Activated CD8-positive, alpha-beta memory T cell treated with anti-CD3 and anti-CD28 coated beads for 36 hours (primary cell): ENCODE measurements at regions not wholly inside any gene's neighbourhood (a gene's known extent, or its start where the extent isn't known, plus 50 kb on each side); places are given as distances from the start of the nearest gene placed in this dataset.

Source experiments
- CTCF ChIA-PET: fragments of 350-600 bp; sonication (Branson Sonifier 250); formaldehyde crosslinking; loops from one replicate; lab custom pipeline; 2021; ENCODE audit warnings: antibody characterized with exemption; lab: Charles Lee
- POLR2A ChIA-PET: fragments of 350-600 bp; sonication (Branson Sonifier 250); formaldehyde crosslinking; loops from one replicate; lab custom pipeline; 2021; ENCODE audit warnings: antibody characterized with exemption; lab: Charles Lee

GRCh38 chr5:118042076-118042475 is 946.3 kb downstream of the DTWD2 start:
- POLR2A ChIA-PET = no interaction called here
- CTCF ChIA-PET = no interaction called here

DNA sequence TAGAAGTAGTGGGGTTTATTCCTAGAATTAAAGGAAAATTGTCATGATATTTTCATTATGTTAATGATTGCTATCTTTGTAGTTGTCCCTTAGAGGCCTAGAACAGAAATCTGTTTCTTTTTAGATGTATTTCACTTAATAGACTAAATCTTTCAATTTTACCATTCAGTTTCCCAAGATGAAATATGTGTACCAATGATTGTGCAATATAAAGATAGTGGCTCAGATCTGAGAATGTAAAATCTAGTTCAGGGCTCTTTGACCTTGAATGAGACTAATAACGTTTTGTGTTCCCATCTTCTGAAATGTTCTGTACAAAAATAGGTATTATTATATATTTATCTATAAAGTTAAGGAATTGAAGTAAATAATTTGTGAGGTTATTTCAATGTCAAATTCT is 947.9 kb downstream of the DTWD2 start:
- ChIA-PET POLR2A (no interaction called here), CTCF (no interaction called here)

DNA sequence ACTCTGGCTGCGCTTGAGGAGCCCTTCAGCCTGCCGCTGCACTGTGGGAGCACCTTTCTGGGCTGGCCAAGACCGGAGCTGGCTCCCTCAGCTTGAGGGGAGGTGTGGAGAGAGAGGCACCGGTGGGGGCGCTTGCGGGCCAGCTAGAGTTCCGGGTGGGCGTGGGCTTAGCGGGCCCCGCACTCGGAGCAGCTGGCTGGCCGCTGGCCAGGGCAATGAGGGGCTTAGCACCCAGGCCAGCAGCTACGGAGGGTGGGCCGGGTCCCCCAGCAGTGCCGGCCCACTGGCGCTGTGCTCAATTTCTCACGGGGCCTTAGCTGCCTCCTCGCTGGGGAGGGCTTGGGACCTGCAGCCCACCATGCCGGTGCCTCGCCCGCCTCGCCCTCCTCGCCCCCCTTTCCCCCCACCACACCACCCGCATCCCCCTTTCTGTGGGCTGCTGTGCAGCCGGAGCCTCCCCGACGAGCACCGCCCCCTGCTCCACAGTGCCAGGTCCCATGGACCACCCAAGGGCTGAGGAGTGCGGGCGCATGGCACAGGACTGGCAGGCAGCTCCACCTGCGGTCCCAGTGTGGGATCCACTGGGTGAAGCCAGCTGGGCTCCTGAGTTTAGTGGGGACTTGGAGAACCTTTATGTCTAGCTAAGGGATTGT is 954.5 kb downstream of the DTWD2 start:
- POLR2A ChIA-PET = no interaction called here
- CTCF ChIA-PET = no interaction called here

- POLR2A ChIA-PET = no interaction called here
- CTCF ChIA-PET = no interaction called here
These were observed 958.5 kb downstream of the DTWD2 start for GRCh38 chr5:118029807-118030206.

DNA sequence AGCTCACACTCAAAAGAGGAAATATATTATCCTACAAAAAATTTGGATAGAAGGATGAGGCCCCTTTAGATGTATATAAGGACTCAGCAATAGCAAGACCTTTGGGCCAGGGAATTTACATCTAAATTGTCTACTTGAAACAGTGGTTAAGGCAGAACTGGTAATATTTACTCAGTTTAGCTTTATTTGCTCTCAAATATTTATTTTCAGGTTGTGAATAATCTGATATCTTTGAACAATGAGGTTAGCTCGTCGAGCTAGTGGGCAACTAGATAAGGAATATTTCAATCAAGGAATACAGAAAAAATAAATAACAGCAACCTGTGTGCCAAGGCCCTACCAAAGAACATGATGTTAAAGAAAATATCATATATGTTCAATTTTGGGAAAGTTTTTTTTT is 966.3 kb downstream of the DTWD2 start:
- POLR2A ChIA-PET = no interaction called here
- CTCF ChIA-PET = no interaction called here

DNA sequence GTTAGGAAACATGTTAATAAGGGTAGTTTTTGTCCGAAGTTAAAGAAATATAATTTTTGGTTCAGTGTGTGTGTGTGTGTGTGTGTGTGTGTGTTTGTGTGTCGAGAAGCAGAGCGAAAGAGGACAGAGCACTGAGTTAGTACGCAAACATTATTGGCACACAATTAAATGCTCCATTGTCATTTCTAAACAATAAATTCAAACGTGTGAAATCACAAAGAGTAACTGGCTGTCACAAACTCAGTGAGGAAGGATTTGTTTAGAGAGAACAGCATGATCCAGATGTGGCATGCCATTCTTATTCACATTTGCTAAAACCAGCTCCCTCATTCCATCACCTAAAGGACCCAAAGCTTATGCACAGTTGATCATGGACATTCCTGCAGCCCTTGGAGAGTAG is 970.8 kb downstream of the DTWD2 start:
- POLR2A ChIA-PET = no interaction called here
- CTCF ChIA-PET = no interaction called here

DNA sequence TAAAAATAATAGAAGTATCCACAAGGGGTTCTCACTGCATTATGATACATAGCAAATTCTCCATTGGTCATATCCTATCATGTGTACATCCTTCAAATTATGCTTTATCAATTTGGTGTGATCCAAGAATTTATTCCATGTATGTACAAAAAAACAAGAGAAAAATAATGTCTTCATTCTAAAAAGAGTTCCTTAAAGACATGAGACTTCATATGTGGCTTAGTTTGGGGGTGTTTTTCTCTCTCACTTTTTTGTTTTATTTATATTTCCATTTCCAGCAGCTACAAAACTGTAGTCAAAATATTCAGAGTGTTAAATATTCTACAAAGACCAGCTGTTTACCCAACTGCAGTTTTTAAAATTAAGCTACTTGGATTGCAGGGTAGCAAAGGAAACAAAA is 972.0 kb downstream of the DTWD2 start:
- CTCF ChIA-PET = interaction anchor here (0.7 kb wide), 1 partner anchor 1729 kb away, joined by 4 read pairs; no protein-coding TSS in a partner anchor
- POLR2A ChIA-PET = no interaction called here

- ChIA-PET CTCF (no interaction called here), POLR2A (no interaction called here)
These were observed 972.8 kb downstream of the DTWD2 start for GRCh38 chr5:118015511-118015910.

DNA sequence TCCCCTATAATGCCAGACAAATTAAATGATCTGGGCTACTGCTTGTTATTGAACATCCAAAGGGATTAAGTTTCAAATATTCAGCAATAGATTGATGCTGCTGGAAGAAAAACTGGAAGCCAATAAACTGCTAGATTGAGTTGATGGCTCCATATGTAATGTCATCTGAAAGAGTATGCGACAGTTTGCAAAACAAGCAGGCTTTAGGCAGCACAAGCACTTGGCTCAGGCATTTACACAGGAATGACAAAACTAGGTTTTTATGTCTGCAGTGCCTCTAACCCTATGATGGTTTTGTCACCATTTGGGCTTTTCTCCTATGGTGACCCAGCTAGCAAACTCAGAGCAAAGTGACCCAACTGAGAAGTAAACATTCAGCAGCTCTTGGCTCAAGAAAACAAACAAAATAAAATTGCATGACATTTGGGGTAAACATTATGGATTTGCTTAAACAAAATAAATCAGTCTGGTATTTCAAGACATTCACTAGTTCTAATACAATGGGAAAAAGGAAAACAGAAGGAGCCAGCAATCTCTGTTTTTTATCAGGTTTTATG is 978.5 kb downstream of the DTWD2 start:
- CTCF ChIA-PET = no interaction called here
- POLR2A ChIA-PET = no interaction called here

- POLR2A ChIA-PET = no interaction called here
- CTCF ChIA-PET = no interaction called here
These were observed 979.6 kb downstream of the DTWD2 start for GRCh38 chr5:118008779-118009178.

GRCh38 chr5:118007262-118007661 is 981.1 kb downstream of the DTWD2 start:
- ChIA-PET POLR2A (no interaction called here), CTCF (no interaction called here)

GRCh38 chr5:118006219-118006618 is 982.1 kb downstream of the DTWD2 start:
- ChIA-PET POLR2A (no interaction called here), CTCF (no interaction called here)

GRCh38 chr5:117999939-118000549 is 988.3 kb downstream of the DTWD2 start:
- CTCF ChIA-PET = no interaction called here
- POLR2A ChIA-PET = no interaction called here

DNA sequence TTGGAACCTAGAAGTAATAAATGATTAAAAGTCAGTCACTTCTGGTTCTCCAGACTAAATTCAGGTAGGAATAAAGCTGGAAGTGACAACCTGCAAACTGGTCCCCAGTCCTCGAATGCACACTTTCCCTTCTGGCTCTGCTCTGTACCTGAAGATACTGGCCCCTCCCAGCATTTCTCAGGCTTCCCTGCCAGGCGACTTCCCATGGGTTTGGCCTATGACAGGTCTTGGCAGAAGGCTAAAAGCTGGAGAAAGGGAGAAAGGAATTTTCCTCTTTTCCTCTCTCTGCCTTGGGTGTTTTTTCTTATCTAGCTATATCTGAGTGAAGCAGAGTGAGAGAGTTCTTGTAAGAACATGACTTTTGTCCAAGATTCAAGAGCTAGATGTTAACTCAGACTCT is 1005.7 kb downstream of the DTWD2 start:
- ChIA-PET CTCF (no interaction called here), POLR2A (no interaction called here)

DNA sequence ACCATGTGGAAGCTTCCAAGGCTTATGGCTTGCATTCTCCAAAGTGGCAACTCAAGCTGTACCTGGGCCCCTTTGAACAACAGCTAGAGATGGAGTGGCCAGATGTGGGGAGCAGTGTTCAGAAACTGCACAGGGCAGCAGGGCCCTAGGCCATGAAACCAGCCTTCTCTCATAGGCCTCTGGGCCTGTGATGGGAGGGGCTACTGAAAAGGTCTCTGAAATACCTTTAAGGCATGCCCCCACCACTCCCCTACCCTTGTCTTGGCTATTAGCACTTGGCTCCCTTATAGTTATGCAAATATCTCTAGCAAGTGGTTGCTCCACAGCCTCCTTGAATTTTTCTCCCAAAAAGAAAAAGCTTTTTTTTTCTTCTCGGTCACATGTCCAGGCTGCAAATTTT is 1014.6 kb downstream of the DTWD2 start:
- ChIA-PET POLR2A (no interaction called here), CTCF (no interaction called here)

- CTCF ChIA-PET = no interaction called here
- POLR2A ChIA-PET = no interaction called here
These were observed 1032.5 kb downstream of the DTWD2 start for GRCh38 chr5:117955831-117956230.

- POLR2A ChIA-PET = no interaction called here
These were observed 1034.0 kb downstream of the DTWD2 start for GRCh38 chr5:117954331-117954730.

GRCh38 chr5:117953272-117953671 is 1035.1 kb downstream of the DTWD2 start:
- POLR2A ChIA-PET = no interaction called here
- CTCF ChIA-PET = no interaction called here

More at GRCh38 chr5:117954331-117954730, 1034.0 kb downstream of the DTWD2 start:
- CTCF ChIA-PET = no interaction called here

- ChIA-PET CTCF (no interaction called here), POLR2A (no interaction called here)
These were observed 1040.5 kb downstream of the DTWD2 start for GRCh38 chr5:117947836-117948235.

- ChIA-PET POLR2A (no interaction called here), CTCF (interaction anchor here (0.7 kb wide), 1 partner anchor 146 kb away, joined by 3 read pairs; no protein-coding TSS in a partner anchor)
These were observed 1041.2 kb downstream of the DTWD2 start for GRCh38 chr5:117947121-117947520.

DNA sequence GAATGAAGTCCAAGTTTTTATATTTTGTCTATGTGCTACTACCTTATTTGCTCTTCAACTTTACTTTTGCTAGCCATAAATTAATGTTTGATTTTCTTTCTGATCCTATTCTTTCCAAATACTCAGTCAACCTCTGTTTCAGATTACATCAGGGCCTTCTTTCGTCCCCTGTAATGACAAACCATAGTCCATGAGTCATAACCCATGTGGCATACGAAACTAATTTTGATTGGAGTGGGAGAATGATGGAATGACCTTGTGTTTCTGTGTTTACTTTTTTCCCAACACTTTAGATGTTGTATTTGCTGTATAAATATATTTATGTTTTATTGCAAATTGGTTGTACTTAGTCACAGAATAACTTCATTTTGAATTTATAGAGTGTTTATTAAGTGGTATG is 1043.1 kb downstream of the DTWD2 start:
- POLR2A ChIA-PET = no interaction called here
- CTCF ChIA-PET = no interaction called here
